Keratinocyte (primary cell): ENCODE measurements at regions not wholly inside any gene's neighbourhood (a gene's known extent, or its start where the extent isn't known, plus 50 kb on each side); places are given as distances from the start of the nearest gene placed in this dataset.

Source experiments
- DNase-seq: peaks from one replicate; pipeline ENCODE4 v3.0.0-alpha.2; 2011; ENCODE audit warnings: low read depth, missing footprints, low spot score
- FAIRE-seq: peaks from 2 replicates; lab custom pipeline; 2011; peaks lifted over from hg19 to GRCh38; lab: Jason Lieb, UNC
- H2AFZ ChIP-seq: 2 replicates; pipeline ENCODE4 v1.6.0; 2012; ENCODE audit warnings: low read length, control low read depth, inconsistent platforms; ENCODE audit not compliant: control insufficient read depth
- H3K27ac ChIP-seq: 2 replicates; pipeline ENCODE4 v1.5.1; 2011; ENCODE audit warnings: low read length; ENCODE audit not compliant: control insufficient read depth, insufficient read depth
- H3K27me3 ChIP-seq: 3 replicates; pipeline ENCODE4 v1.6.0; 2011; ENCODE audit warnings: low read length; ENCODE audit not compliant: control insufficient read depth, insufficient read depth; ENCODE audit errors: extremely low read depth
- H3K36me3 ChIP-seq, 2 experiments: 2 replicates in 1 of 2; 3 replicates in 1 of 2; pipeline ENCODE4 v1.5.1; 2011; ENCODE audit warnings: low read length in 2 of 2, mild to moderate bottlenecking in 1 of 2; ENCODE audit not compliant: control insufficient read depth in 2 of 2, insufficient read depth in 2 of 2; ENCODE audit errors: extremely low read depth in 1 of 2
- H3K4me1 ChIP-seq: 3 replicates; pipeline ENCODE4 v1.5.1; 2011; ENCODE audit warnings: low read length; ENCODE audit not compliant: control insufficient read depth, insufficient read depth; ENCODE audit errors: extremely low read depth
- H3K4me2 ChIP-seq: 3 replicates; pipeline ENCODE4 v1.6.0; 2011; ENCODE audit warnings: low read depth, low read length; ENCODE audit not compliant: control insufficient read depth, insufficient read depth; ENCODE audit errors: extremely low read depth
- H3K4me3 ChIP-seq, 3 experiments: fragments of 200-600 bp in 1 of 3; sonication (generic) in 1 of 3; 2 replicates in 2 of 3; 3 replicates in 1 of 3; pipeline ENCODE4 v1.5.1; 2011 to 2016; ENCODE audit warnings: low read length in 3 of 3, mild to moderate bottlenecking in 3 of 3, control low read depth in 2 of 3, inconsistent platforms in 1 of 3, low read depth in 1 of 3, mixed read lengths in 1 of 3, mixed run types in 1 of 3, moderate library complexity in 1 of 3; ENCODE audit not compliant: control insufficient read depth in 2 of 3, insufficient read depth in 2 of 3; ENCODE audit errors: extremely low read depth in 1 of 3
- H3K79me2 ChIP-seq: 2 replicates; pipeline ENCODE4 v1.6.0; 2012; ENCODE audit warnings: low read length; ENCODE audit not compliant: control insufficient read depth, insufficient read depth
- H3K9ac ChIP-seq: 3 replicates; pipeline ENCODE4 v1.6.0; 2011; ENCODE audit warnings: low read length; ENCODE audit not compliant: control insufficient read depth, insufficient read depth; ENCODE audit errors: extremely low read depth
- H3K9me1 ChIP-seq: 3 replicates; pipeline ENCODE4 v1.6.0; 2011; ENCODE audit warnings: low read length; ENCODE audit not compliant: control insufficient read depth, insufficient read depth; ENCODE audit errors: extremely low read depth
- H3K9me3 ChIP-seq: 2 replicates; pipeline ENCODE4 v1.5.1; 2012; ENCODE audit warnings: low read depth, low read length; ENCODE audit not compliant: control insufficient read depth
- H4K20me1 ChIP-seq: 3 replicates; pipeline ENCODE4 v1.6.0; 2011; ENCODE audit warnings: low read length; ENCODE audit not compliant: control insufficient read depth, insufficient read depth; ENCODE audit errors: extremely low read depth
- CTCF ChIP-seq, 3 experiments: IDR thresholded peaks in 1 of 3; conservative IDR thresholded peaks in 1 of 3; optimal IDR thresholded peaks in 1 of 3; 2 replicates in 2 of 3; 3 replicates in 1 of 3; pipeline versions ENCODE3 to v1.5.1; 2011; ENCODE audit warnings: low read length in 3 of 3, mild to moderate bottlenecking in 3 of 3, moderate library complexity in 2 of 3, control low read depth in 1 of 3, inconsistent platforms in 1 of 3; ENCODE audit not compliant: insufficient read depth in 2 of 3; ENCODE audit errors: extremely low read depth in 1 of 3
- EZH2 ChIP-seq: IDR thresholded peaks from one replicate; pipeline ENCODE4 v1.6.1; 2012; ENCODE audit warnings: inconsistent platforms, mild to moderate bottlenecking, low read length, moderate library complexity
- dilution Hi-C: fragments of 300-500 bp; cut with MboI; formaldehyde crosslinking; loops from one replicate; pipeline ENCODE4 v1.7.0; 2020; ENCODE audit warnings: low sequenced_read_pairs; ENCODE audit not compliant: extremely low pct_ligation_motif_present

GRCh38 chr3:88775026-88775690 is 332.3 kb upstream of the EPHA3 start:
- no peaks in the 10 kb centered on the region for H4K20me1 ChIP-seq
- H3K9ac ChIP-seq, result no peak overlapping the region
- peaks cover 8% of the 10 kb centered on the region for H3K4me1 ChIP-seq
- dilution Hi-C loops, result no loop called here
- FAIRE-seq (no peak), DNase-seq (no peak)
- TF ChIP-seq CTCF (optimal IDR thresholded peaks at IDR 0.05 in 1 of 3, IDR thresholded peaks at IDR 0.05 in 1 of 3, conservative IDR thresholded peaks at IDR 0.05 in 1 of 3; ENCODE audit: extremely low read depth in 1 of 3, insufficient read depth in 2 of 3, low read length in 3 of 3) (no peak), EZH2 (no peak)
- no peak overlapping the region for H3K4me2 ChIP-seq
- H3K4me3 ChIP-seq, result no peak overlapping the region
- H2AFZ ChIP-seq, result no peak overlapping the region
- no peaks in the 10 kb centered on the region for H3K79me2 ChIP-seq
- H3K27ac ChIP-seq, result no peak overlapping the region
- no peaks in the 10 kb centered on the region for H3K27me3 ChIP-seq
- peaks cover 2% of the 10 kb centered on the region for H3K9me3 ChIP-seq
- no peaks in the 10 kb centered on the region for H3K9me1 ChIP-seq
- H3K36me3 ChIP-seq, result no peaks in the 10 kb centered on the region

- Histone ChIP-seq H4K20me1 (no peaks in the 10 kb centered on the region), H3K4me2 (no peak overlapping the region), H3K4me3 (no peak overlapping the region), H3K27me3 (no peaks in the 10 kb centered on the region), H3K4me1 (peaks cover 8% of the 10 kb centered on the region), H3K36me3 (no peaks in the 10 kb centered on the region), H3K27ac (no peak overlapping the region), H2AFZ (no peak overlapping the region), H3K79me2 (no peaks in the 10 kb centered on the region), H3K9me3 (peaks cover 2% of the 10 kb centered on the region), H3K9ac (no peak overlapping the region), H3K9me1 (no peaks in the 10 kb centered on the region)
- no peak for TF ChIP-seq EZH2
- TF ChIP-seq CTCF (optimal IDR thresholded peaks at IDR 0.05 in 1 of 3, IDR thresholded peaks at IDR 0.05 in 1 of 3, conservative IDR thresholded peaks at IDR 0.05 in 1 of 3; ENCODE audit: extremely low read depth in 1 of 3, insufficient read depth in 2 of 3, low read length in 3 of 3), result no peak
- no peak for DNase-seq
- dilution Hi-C loops, result no loop called here
- no peak for FAIRE-seq
These were observed 327.9 kb upstream of the EPHA3 start for GRCh38 chr3:88779482-88779881.
